ENCODE measurements at regions not wholly inside any gene's neighbourhood (a gene's known extent, or its start where the extent isn't known, plus 50 kb on each side); places are given as distances from the start of the nearest gene placed in this dataset.
"Not testable (repeated sequence)": the region's sequence is repeated elsewhere in the genome, so short reads cannot be mapped to it uniquely, and the experiment has no call there.

- DNase-seq, result no peak
- ATAC-seq, result no peak
- Mint-ChIP-seq H3K4me3 (no peak overlapping the region), H3K4me1 (no peaks in the 10 kb centered on the region), H3K27me3 (no peaks in the 10 kb centered on the region), H3K9me3 (no peaks in the 10 kb centered on the region), H3K36me3 (ENCODE audit: low read depth) (no peaks in the 10 kb centered on the region), H3K27ac (no peak overlapping the region)
These were observed 481.8 kb downstream of the USP25 start for GRCh38 chr21:16211339-16212303.

- Mint-ChIP-seq H3K4me3 (no peak overlapping the region), H3K27ac (no peak overlapping the region), H3K4me1 (no peaks in the 10 kb centered on the region), H3K9me3 (no peaks in the 10 kb centered on the region), H3K36me3 (ENCODE audit: low read depth) (no peaks in the 10 kb centered on the region), H3K27me3 (no peaks in the 10 kb centered on the region)
- no peak for ATAC-seq
- no peak for DNase-seq
These were observed 483.7 kb downstream of the USP25 start for GRCh38 chr21:16213518-16213917.

- Mint-ChIP-seq H3K4me3 (no peak overlapping the region), H3K4me1 (no peaks in the 10 kb centered on the region), H3K27ac (no peak overlapping the region), H3K36me3 (ENCODE audit: low read depth) (no peaks in the 10 kb centered on the region), H3K27me3 (no peaks in the 10 kb centered on the region), H3K9me3 (peaks cover 4% of the 10 kb centered on the region)
- ATAC-seq (no peak), DNase-seq (no peak)
These were observed 485.4 kb downstream of the USP25 start for GRCh38 chr21:16215193-16215592.

DNA sequence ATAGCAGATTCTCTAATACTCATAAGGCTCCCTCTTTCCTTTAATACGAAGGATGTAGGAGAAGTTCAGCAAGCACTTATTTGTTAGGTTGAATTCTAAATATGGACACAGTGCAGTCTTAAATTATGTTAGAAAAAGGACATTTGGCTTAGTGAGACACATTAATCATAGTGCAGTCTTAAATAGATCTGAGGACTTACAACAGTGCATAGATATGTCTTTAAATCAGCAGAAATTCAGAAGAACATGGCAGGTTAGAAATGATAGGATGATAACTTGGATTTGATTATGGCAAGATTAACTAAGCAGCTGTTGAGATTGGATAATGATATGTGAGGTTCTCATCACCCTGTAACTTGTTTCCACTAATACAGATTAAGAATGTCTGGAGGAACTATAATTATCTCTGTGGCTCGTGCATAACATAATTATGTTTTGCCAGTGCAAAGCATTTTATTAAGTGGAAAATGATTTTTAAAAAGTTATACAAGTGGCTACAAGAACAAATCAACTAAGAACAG, 485.9 kb downstream of the USP25 start:
- no peaks in the 10 kb centered on the region for H3K4me1 Mint-ChIP-seq
- H3K36me3 Mint-ChIP-seq (ENCODE audit: low read depth), result no peaks in the 10 kb centered on the region
- no peaks in the 10 kb centered on the region for H3K27me3 Mint-ChIP-seq
- DNase-seq (no peak), ATAC-seq (no peak)
- H3K27ac Mint-ChIP-seq, result no peak overlapping the region
- H3K9me3 Mint-ChIP-seq, result peaks cover 4% of the 10 kb centered on the region
- H3K4me3 Mint-ChIP-seq, result no peak overlapping the region

DNA sequence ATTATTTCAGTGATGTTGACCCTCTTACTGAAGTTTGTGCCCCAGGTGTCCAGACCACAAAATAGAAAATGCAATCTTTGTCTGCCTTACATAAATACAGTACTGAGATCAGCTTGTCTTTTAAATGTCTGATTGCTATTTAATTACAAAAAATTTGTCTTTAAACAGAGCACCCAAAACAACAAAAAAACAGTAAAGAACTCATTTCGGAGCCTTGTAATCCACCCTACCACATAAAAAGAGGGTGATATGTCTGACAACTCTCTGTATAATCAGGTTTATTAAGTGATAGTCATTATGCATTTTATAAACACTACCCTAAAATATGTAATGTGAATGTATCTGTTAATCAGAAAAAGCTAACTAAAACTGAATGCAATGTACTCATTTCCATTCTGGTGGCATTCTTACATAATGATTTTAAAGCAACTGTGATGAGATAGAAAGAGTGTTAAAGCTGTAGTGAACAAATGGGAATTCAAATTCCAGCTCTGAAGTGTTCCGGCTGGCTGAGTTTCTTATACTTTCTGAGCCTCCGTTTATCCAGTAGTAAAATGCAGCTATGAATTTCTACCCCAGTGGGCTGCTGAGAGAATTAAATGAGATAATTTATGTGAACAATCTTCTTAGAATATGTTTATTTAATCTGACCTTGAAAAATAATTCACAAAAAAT, 486.6 kb downstream of the USP25 start:
- DNase-seq (no peak), ATAC-seq (no peak)
- Mint-ChIP-seq H3K27me3 (no peaks in the 10 kb centered on the region), H3K4me1 (no peaks in the 10 kb centered on the region), H3K36me3 (ENCODE audit: low read depth) (no peaks in the 10 kb centered on the region), H3K27ac (no peak overlapping the region), H3K9me3 (peaks cover 4% of the 10 kb centered on the region), H3K4me3 (no peak overlapping the region)

- H3K27me3 Mint-ChIP-seq, result no peaks in the 10 kb centered on the region
These were observed 489.0 kb downstream of the USP25 start for GRCh38 chr21:16218682-16219343.

DNA sequence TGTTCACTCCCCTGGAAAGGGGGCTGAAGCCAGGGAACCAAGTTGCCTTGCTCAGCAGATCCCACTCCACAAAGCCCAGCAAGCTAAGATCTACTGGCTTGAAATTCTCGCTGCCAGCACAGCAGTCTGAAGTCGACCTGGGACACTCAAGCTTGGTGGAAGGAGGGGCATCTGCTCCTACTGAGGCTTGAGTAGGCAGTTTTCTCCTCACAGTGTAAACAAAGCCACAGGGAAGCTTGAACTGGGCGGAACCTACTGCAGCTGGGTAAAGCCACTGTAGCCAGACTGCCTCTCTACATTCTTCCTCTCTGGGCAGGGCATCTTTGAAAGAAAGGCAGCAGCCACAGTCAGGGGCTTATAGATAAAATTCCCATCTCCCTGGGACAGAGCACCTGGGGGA, 495.0 kb downstream of the USP25 start:
- H3K4me3 Mint-ChIP-seq; ATAC-seq; H3K36me3 Mint-ChIP-seq (ENCODE audit: low read depth); H3K4me1 Mint-ChIP-seq; H3K27me3 Mint-ChIP-seq; H3K27ac Mint-ChIP-seq; DNase-seq: not testable (repeated sequence)
- peaks cover 10% of the 10 kb centered on the region for H3K9me3 Mint-ChIP-seq

More at GRCh38 chr21:16218682-16219343, 489.0 kb downstream of the USP25 start:
- Mint-ChIP-seq H3K4me1 (no peaks in the 10 kb centered on the region), H3K4me3 (no peak overlapping the region), H3K36me3 (ENCODE audit: low read depth) (no peaks in the 10 kb centered on the region), H3K9me3 (peaks cover 4% of the 10 kb centered on the region), H3K27ac (no peak overlapping the region)
- DNase-seq (no peak), ATAC-seq (no peak)

GRCh38 chr21:16239659-16240265, 510.0 kb downstream of the USP25 start:
- no peak overlapping the region for H3K27ac Mint-ChIP-seq
- H3K9me3 Mint-ChIP-seq, result no peaks in the 10 kb centered on the region
- H3K36me3 Mint-ChIP-seq (ENCODE audit: low read depth), result no peaks in the 10 kb centered on the region
- DNase-seq, result no peak
- no peak overlapping the region for H3K4me3 Mint-ChIP-seq
- H3K27me3 Mint-ChIP-seq, result no peaks in the 10 kb centered on the region
- no peaks in the 10 kb centered on the region for H3K4me1 Mint-ChIP-seq
- no peak for ATAC-seq

DNA sequence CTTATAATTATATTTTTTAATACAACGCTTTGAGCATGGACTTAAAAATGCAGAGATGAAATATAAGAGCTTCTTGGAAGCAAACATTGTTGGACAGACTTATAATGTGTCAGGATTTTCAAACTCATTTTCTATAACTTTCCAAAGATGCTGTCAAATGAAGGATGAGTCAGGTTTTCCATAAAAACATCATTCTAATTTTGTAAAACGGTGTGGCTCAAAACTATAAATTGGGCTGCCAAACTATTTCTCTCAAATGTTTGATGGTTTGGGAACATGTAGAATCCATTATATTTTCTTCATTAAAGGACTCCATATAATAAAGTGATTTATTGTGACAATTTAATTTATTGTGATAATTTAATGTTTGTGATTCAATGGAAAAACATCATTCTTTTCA, 511.2 kb downstream of the USP25 start:
- no peaks in the 10 kb centered on the region for H3K4me1 Mint-ChIP-seq
- H3K4me3 Mint-ChIP-seq, result no peak overlapping the region
- no peak overlapping the region for H3K27ac Mint-ChIP-seq
- DNase-seq, result no peak
- no peaks in the 10 kb centered on the region for H3K27me3 Mint-ChIP-seq
- no peaks in the 10 kb centered on the region for H3K36me3 Mint-ChIP-seq (ENCODE audit: low read depth)
- peaks cover 7% of the 10 kb centered on the region for H3K9me3 Mint-ChIP-seq
- ATAC-seq, result no peak

- Mint-ChIP-seq H3K27ac (no peak overlapping the region), H3K4me1 (no peaks in the 10 kb centered on the region), H3K36me3 (ENCODE audit: low read depth) (no peaks in the 10 kb centered on the region), H3K9me3 (peaks cover 10% of the 10 kb centered on the region), H3K4me3 (no peak overlapping the region), H3K27me3 (no peaks in the 10 kb centered on the region)
- DNase-seq, result no peak
- no peak for ATAC-seq
These were observed 511.7 kb downstream of the USP25 start for GRCh38 chr21:16241479-16241963.

- Mint-ChIP-seq H3K27me3 (no peaks in the 10 kb centered on the region), H3K4me1 (no peaks in the 10 kb centered on the region), H3K9me3 (peaks cover 10% of the 10 kb centered on the region), H3K4me3 (no peak overlapping the region), H3K36me3 (ENCODE audit: low read depth) (no peaks in the 10 kb centered on the region), H3K27ac (no peak overlapping the region)
- ATAC-seq (no peak), DNase-seq (no peak)
These were observed 513.6 kb downstream of the USP25 start for GRCh38 chr21:16243396-16243795.

DNA sequence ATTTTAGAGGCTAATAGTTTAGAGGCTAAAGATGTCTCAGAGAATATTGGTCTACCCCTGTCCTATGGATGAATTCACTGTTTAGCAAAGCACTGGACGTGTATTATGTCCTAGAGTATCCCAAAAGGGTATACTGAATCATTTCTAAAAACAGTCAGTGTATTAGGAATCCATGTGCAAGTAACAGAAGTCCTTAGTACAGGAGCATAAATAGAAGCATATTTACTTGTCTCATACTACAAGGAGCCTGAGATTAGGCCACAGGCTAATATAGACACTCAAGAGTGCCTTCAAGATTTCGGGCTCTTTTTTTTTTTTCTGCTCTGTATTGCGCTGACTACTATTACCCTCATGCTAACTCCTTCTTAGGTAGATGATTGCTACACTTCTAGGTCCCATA, 518.9 kb downstream of the USP25 start:
- H3K9me3 Mint-ChIP-seq, result peaks cover 10% of the 10 kb centered on the region
- no peak for DNase-seq
- H3K4me1 Mint-ChIP-seq, result no peaks in the 10 kb centered on the region
- H3K4me3 Mint-ChIP-seq, result no peak overlapping the region
- ATAC-seq, result no peak
- H3K27ac Mint-ChIP-seq, result no peak overlapping the region
- no peaks in the 10 kb centered on the region for H3K36me3 Mint-ChIP-seq (ENCODE audit: low read depth)
- no peaks in the 10 kb centered on the region for H3K27me3 Mint-ChIP-seq

GRCh38 chr21:16250273-16250672, 520.5 kb downstream of the USP25 start:
- H3K27ac Mint-ChIP-seq, result no peak overlapping the region
- peaks cover 7% of the 10 kb centered on the region for H3K9me3 Mint-ChIP-seq
- H3K4me1 Mint-ChIP-seq, result no peaks in the 10 kb centered on the region
- H3K4me3 Mint-ChIP-seq, result no peak overlapping the region
- ATAC-seq, result no peak
- no peaks in the 10 kb centered on the region for H3K27me3 Mint-ChIP-seq
- H3K36me3 Mint-ChIP-seq (ENCODE audit: low read depth), result no peaks in the 10 kb centered on the region
- no peak for DNase-seq

Measured in activated naive CD8-positive, alpha-beta T cell treated with anti-CD3 and anti-CD28 coated beads, Interleukin-2, amount 50 U/mL, for 24 hours (primary cell).